GM12874 (cell line): ENCODE measurements at regions not wholly inside any gene's neighbourhood (a gene's known extent, or its start where the extent isn't known, plus 50 kb on each side); places are given as distances from the start of the nearest gene placed in this dataset.

Source experiments
- CTCF ChIP-seq: IDR thresholded peaks from 2 replicates; pipeline ENCODE4 v1.5.1; 2011; ENCODE audit warnings: low read depth, mild to moderate bottlenecking, control low read depth, low read length, moderate library complexity; ENCODE audit not compliant: insufficient read depth

DNA sequence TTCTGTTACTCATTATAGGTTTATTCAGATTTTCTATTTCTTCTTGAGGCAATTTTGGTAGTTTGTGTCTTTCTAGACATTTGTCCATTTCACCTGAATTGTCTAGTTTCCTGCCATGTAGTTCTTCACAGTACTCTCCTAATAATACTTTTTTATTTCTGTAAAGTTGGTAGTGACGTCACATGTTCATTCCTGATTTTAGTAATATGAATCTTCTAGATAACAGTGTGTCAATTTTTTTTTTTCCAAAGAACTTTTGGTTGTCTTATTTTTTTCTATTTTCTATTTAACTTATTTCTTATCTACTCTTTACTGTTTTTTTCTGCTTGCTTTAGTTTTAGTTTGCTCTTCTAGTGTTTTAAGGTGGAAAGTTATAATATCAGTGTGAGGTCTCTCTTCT lies 197.3 kb upstream of the SHH start:
- no peak for TF ChIP-seq CTCF

- TF ChIP-seq CTCF, result no peak
These were observed 193.8 kb upstream of the SHH start for GRCh38 chr7:156006024-156006423.

DNA sequence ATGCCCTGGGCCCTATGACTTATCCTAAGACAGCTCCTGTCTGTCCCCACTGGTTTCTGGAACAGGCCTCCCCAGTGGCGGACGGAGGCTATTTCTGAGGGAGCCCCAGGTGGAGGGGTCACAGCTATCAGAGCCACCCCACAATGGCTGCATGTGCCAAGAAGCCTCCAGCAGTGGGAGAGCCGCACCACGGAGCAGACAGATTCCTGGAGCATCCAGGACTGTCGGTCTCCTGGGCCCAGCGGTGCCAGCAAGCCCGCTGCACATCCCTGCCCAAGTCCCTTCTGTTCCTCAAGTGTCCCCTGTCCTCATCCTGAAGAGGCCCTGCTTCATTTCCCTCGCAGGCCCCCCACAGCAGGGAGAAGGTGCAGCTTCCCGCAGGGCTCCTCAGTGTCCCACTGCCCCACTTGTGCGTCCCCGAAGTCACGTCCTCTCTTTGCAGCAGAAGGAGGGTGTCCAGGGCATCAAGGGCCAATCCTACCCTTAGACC lies 193.0 kb upstream of the SHH start:
- TF ChIP-seq CTCF, result no peak

GRCh38 chr7:156004265-156005201 lies 192.3 kb upstream of the SHH start:
- TF ChIP-seq CTCF, result no peak

DNA sequence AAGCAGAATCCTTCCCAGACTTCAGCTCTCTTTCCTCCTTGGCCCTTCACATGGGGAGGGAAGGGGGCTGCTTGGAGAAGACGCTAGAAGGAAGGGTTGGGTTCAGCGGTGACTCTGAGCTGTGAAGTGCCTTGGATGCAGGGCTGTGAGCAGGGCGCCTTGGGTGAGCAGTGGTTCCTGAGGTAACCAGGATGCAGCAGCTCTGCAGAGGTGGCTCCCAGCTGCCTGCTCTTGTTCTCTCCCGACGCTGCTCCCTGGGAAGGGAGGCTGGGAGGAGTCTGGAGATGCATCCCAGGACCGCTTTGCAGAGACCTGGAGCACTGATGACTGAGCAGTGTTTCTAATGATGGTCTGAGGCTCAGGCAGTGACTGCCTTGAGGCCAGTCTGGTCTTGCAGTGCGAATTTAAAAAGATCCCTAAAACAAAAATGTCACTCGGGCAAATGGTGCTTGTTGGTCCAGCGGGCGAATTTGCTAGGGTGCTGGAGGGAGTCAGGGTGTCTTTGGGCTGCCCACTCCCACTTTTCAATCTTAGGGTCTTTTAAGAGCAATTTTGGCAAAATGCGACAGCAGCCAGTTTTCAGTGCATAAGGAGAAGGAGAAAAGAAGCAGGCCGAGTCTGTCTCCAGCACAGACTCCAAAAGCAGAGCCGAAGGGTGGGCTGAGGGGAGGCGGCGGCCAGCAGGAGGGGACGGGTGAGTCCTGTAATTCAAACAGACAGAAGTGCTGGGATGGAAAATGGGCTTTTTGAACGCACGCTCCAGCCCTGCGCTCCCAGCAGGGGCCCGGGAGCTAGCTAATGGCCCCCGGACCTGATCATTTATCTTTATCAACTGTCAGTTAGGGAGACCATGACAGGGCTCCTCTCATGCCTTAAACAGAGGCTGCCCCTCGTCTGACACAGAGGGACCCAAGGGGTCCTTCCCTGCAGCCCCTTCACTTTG lies 191.2 kb upstream of the SHH start:
- no peak for TF ChIP-seq CTCF

GRCh38 chr7:156002362-156003066 lies 190.3 kb upstream of the SHH start:
- TF ChIP-seq CTCF, result no peak
